ENCODE measurements at regions not wholly inside any gene's neighbourhood (a gene's known extent, or its start where the extent isn't known, plus 50 kb on each side); places are given as distances from the start of the nearest gene placed in this dataset.

- intact Hi-C loops (cut with DNase I): no loop called here
Observed at GRCh38 chr11:92588393-92588792, 363.8 kb downstream of the FAT3 start.

GRCh38 chr11:92589512-92589911, 364.9 kb downstream of the FAT3 start:
- DNase-seq: no peak
- no peaks in the 10 kb centered on the region for H3K36me3 ChIP-seq
- intact Hi-C loops (cut with DNase I): no loop called here
- H3K9me3 ChIP-seq: no peaks in the 10 kb centered on the region
- no peaks in the 10 kb centered on the region for H3K4me1 ChIP-seq
- 91 to 93% methylated on average over 3 of the region's 3 CpGs for WGBS, 2 donors
- H3K27ac ChIP-seq: no peak overlapping the region
- H3K4me3 ChIP-seq: no peak overlapping the region
- TF ChIP-seq POLR2A (IDR thresholded peaks at IDR 0.05): no peak
- no peak for TF ChIP-seq CTCF (IDR thresholded peaks at IDR 0.05)
- no peaks in the 10 kb centered on the region for H3K27me3 ChIP-seq

More at GRCh38 chr11:92588393-92588792, 363.8 kb downstream of the FAT3 start:
- Histone ChIP-seq H3K9me3 (no peaks in the 10 kb centered on the region), H3K27me3 (no peaks in the 10 kb centered on the region), H3K4me1 (no peaks in the 10 kb centered on the region), H3K27ac (no peak overlapping the region), H3K4me3 (no peak overlapping the region), H3K36me3 (no peaks in the 10 kb centered on the region)
- no peak for TF ChIP-seq CTCF (IDR thresholded peaks at IDR 0.05)
- no peak for TF ChIP-seq POLR2A (IDR thresholded peaks at IDR 0.05)
- DNase-seq: no peak

- 36 to 39% methylated on average over 2 of the region's 2 CpGs for WGBS, 2 donors
- Histone ChIP-seq H3K36me3 (no peaks in the 10 kb centered on the region), H3K4me1 (no peaks in the 10 kb centered on the region), H3K27me3 (no peaks in the 10 kb centered on the region), H3K9me3 (no peaks in the 10 kb centered on the region), H3K4me3 (no peak overlapping the region), H3K27ac (no peak overlapping the region)
- TF ChIP-seq CTCF (IDR thresholded peaks at IDR 0.05) (no peak), POLR2A (IDR thresholded peaks at IDR 0.05) (no peak)
- intact Hi-C loops (cut with DNase I): no loop called here
- DNase-seq: no peak
Observed at GRCh38 chr11:92591521-92591920, 366.9 kb downstream of the FAT3 start.

- Histone ChIP-seq H3K27me3 (no peaks in the 10 kb centered on the region), H3K9me3 (no peaks in the 10 kb centered on the region), H3K4me3 (no peak overlapping the region), H3K36me3 (no peaks in the 10 kb centered on the region), H3K27ac (no peak overlapping the region), H3K4me1 (no peaks in the 10 kb centered on the region)
- DNase-seq: no peak
- intact Hi-C loops (cut with DNase I): no loop called here
- TF ChIP-seq CTCF (IDR thresholded peaks at IDR 0.05): no peak
- no peak for TF ChIP-seq POLR2A (IDR thresholded peaks at IDR 0.05)
Observed at GRCh38 chr11:92594251-92594650, 369.6 kb downstream of the FAT3 start.

- no peak overlapping the region for H3K4me3 ChIP-seq
- DNase-seq: no peak
- H3K27me3 ChIP-seq: no peaks in the 10 kb centered on the region
- WGBS, 2 donors: 11 to 31% methylated on average over 1 of the region's 1 CpG
- no peaks in the 10 kb centered on the region for H3K9me3 ChIP-seq
- no peaks in the 10 kb centered on the region for H3K4me1 ChIP-seq
- H3K27ac ChIP-seq: no peak overlapping the region
- no peaks in the 10 kb centered on the region for H3K36me3 ChIP-seq
- intact Hi-C loops (cut with DNase I): no loop called here
- TF ChIP-seq CTCF (IDR thresholded peaks at IDR 0.05): no peak
- TF ChIP-seq POLR2A (IDR thresholded peaks at IDR 0.05): no peak
Observed at GRCh38 chr11:92595052-92595451, 370.4 kb downstream of the FAT3 start.

All from esophagus squamous epithelium (tissue), 5 donors.